LNCaP clone FGC (cell line): ENCODE measurements at regions not wholly inside any gene's neighbourhood (a gene's known extent, or its start where the extent isn't known, plus 50 kb on each side); places are given as distances from the start of the nearest gene placed in this dataset.
"Not testable (repeated sequence)": the region's sequence is repeated elsewhere in the genome, so short reads cannot be mapped to it uniquely, and the experiment has no call there.

ENCODE experiments used
- DNase-seq: peaks from one replicate; pipeline ENCODE4 v3.0.0-alpha.2; 2011; ENCODE audit warnings: low read depth
- H3K4me3 ChIP-seq: 2 replicates; pipeline ENCODE4 v1.5.1; 2011; ENCODE audit warnings: mild to moderate bottlenecking, low read depth, low read length, control low read depth
- CTCF ChIP-seq: IDR thresholded peaks from 2 replicates; pipeline ENCODE4 v1.5.1; 2012; ENCODE audit warnings: mild to moderate bottlenecking; ENCODE audit not compliant: control insufficient read depth, insufficient read depth; ENCODE audit errors: extremely low read depth

GRCh38 chr1:182301467-182302198 lies 90.0 kb downstream of the GLUL start:
- TF ChIP-seq CTCF: no peak
- no peak overlapping the region for H3K4me3 ChIP-seq
- DNase-seq: no peak

- TF ChIP-seq CTCF: no peak
- no peak for DNase-seq
- H3K4me3 ChIP-seq: no peak overlapping the region
Observed at GRCh38 chr1:182301026-182301436, 90.6 kb downstream of the GLUL start.

GRCh38 chr1:182299728-182300616 lies 91.6 kb downstream of the GLUL start:
- no peak overlapping the region for H3K4me3 ChIP-seq
- TF ChIP-seq CTCF: no peak
- no peak for DNase-seq

GRCh38 chr1:182299054-182299727 lies 92.4 kb downstream of the GLUL start:
- not testable (repeated sequence) for DNase-seq, H3K4me3 ChIP-seq

GRCh38 chr1:182297335-182297734 lies 94.3 kb downstream of the GLUL start:
- no peak for TF ChIP-seq CTCF
- no peak for DNase-seq

GRCh38 chr1:182295697-182296096 lies 95.9 kb downstream of the GLUL start:
- DNase-seq: no peak
- TF ChIP-seq CTCF: no peak
- H3K4me3 ChIP-seq: no peak overlapping the region

More at GRCh38 chr1:182297335-182297734, 94.3 kb downstream of the GLUL start:
- H3K4me3 ChIP-seq: no peak overlapping the region

- no peak for TF ChIP-seq CTCF
- H3K4me3 ChIP-seq: no peak overlapping the region
- DNase-seq: no peak
Observed at GRCh38 chr1:182293119-182293589, 98.4 kb downstream of the GLUL start.
